Astrocyte (in vitro differentiated cells and primary cell): ENCODE measurements at regions not wholly inside any gene's neighbourhood (a gene's known extent, or its start where the extent isn't known, plus 50 kb on each side); places are given as distances from the start of the nearest gene placed in this dataset.

Experiments
- CTCF ChIP-seq: IDR thresholded peaks from 2 replicates; pipeline ENCODE4 v1.5.1; 2011; ENCODE audit warnings: low read depth, mild to moderate bottlenecking, inconsistent platforms, low read length, moderate library complexity; ENCODE audit not compliant: insufficient read depth
- EZH2 ChIP-seq: IDR thresholded peaks from 2 replicates; pipeline ENCODE4 v1.6.1; 2012; ENCODE audit warnings: mild to moderate bottlenecking, low read length, inconsistent platforms; ENCODE audit not compliant: insufficient read depth

- no peak for TF ChIP-seq CTCF
- TF ChIP-seq EZH2 = no peak
Measured at GRCh38 chr20:59493926-59494325, 110.4 kb upstream of the PHACTR3 start.
